ENCODE measurements at regions not wholly inside any gene's neighbourhood (a gene's known extent, or its start where the extent isn't known, plus 50 kb on each side); places are given as distances from the start of the nearest gene placed in this dataset.

GRCh38 chr22:47345025-47345424 lies 582.6 kb downstream of the TBC1D22A start (continued):
- no peak for TF ChIP-seq ZSCAN5A (CRISPR knock-in tag; IDR thresholded peaks at IDR 0.05; ENCODE audit: borderline replicate concordance)

GRCh38 chr22:47344414-47344813 lies 582.0 kb downstream of the TBC1D22A start:
- CTCF ChIA-PET (ENCODE audit: low intra/inter-chr PET ratio, low total read pairs), result no interaction called here
- FAIRE-seq (no peak), DNase-seq (ENCODE audit: low spot score) (no peak), ATAC-seq (no peak)
- H3K4me3 ChIP-seq (replicated peaks in 1 of 3; ENCODE audit: insufficient read depth in 1 of 3, low read depth in 2 of 3, low read length in 3 of 3), result no peak overlapping the region
- no peaks in the 10 kb centered on the region for H4K20me1 ChIP-seq (ENCODE audit: insufficient read depth, low read length)
- H3K4me2 ChIP-seq (ENCODE audit: low read depth, low read length), result no peak overlapping the region
- WGBS (ENCODE audit: low lambda C conversion rate), result 13% methylated on average over 4 of the region's 6 CpGs
- in situ Hi-C loops (cut with HindIII; ENCODE audit: extremely low pct_ligation_motif_present, low pct_unique_long_range_greater_than_20kb) (no loop called here), intact Hi-C loops (cut with micrococcal nuclease; ENCODE audit: unreplicated experiment) (no loop called here)
- POLR2A ChIA-PET, result no interaction called here
- H3K36me3 ChIP-seq (replicated peaks in 1 of 2; ENCODE audit: control insufficient read depth in 1 of 2, insufficient read depth in 2 of 2, low read length in 2 of 2), result no peaks in the 10 kb centered on the region
- H3K79me2 ChIP-seq (ENCODE audit: insufficient read depth, low read length), result no peaks in the 10 kb centered on the region
- no peaks in the 10 kb centered on the region for H3K4me1 ChIP-seq (ENCODE audit: insufficient read depth, low read length)
- H2AFZ ChIP-seq (ENCODE audit: low read length), result no peak overlapping the region
- H3K27me3 ChIP-seq (ENCODE audit: control insufficient read depth in 1 of 2, insufficient read depth in 2 of 2, low read length in 2 of 2), result peaks cover 1 to 17% of the 10 kb centered on the region in 2 experiments; a peak in 4 of 5 replicates
- no TSS peak for BruUV-seq (replicated peaks)
- H3K9ac ChIP-seq (ENCODE audit: insufficient read depth, low read depth, low read length), result no peak overlapping the region
- no peak overlapping the region for H3K27ac ChIP-seq (ENCODE audit: extremely low read length, insufficient read depth, low read length)
- H3K9me3 ChIP-seq (ENCODE audit: low read length), result no peaks in the 10 kb centered on the region
- no peak for TF ChIP-seq NR0B2 (CRISPR knock-in tag; IDR thresholded peaks at IDR 0.05)
- no peak for TF ChIP-seq ZSCAN21 (CRISPR knock-in tag; IDR thresholded peaks at IDR 0.05; ENCODE audit: borderline replicate concordance)
- TF ChIP-seq ELK4 (CRISPR knock-in tag; IDR thresholded peaks at IDR 0.05; ENCODE audit: borderline replicate concordance), result no peak
- no peak for TF ChIP-seq KDM6A (CRISPR knock-in tag; IDR thresholded peaks at IDR 0.05; ENCODE audit: low read depth)
- TF ChIP-seq ZNF362 (CRISPR knock-in tag; IDR thresholded peaks at IDR 0.05; ENCODE audit: borderline replicate concordance), result no peak
- TF ChIP-seq ZNF530 (CRISPR knock-in tag; IDR thresholded peaks at IDR 0.05; ENCODE audit: low read depth), result no peak
- no peak for TF ChIP-seq SATB2 (CRISPR knock-in tag; IDR thresholded peaks at IDR 0.05)
- TF ChIP-seq ZNF331 (CRISPR knock-in tag; IDR thresholded peaks at IDR 0.05), result no peak
- TF ChIP-seq SMAD3 (CRISPR knock-in tag; IDR thresholded peaks at IDR 0.05), result no peak
- TF ChIP-seq ZNF550 (CRISPR knock-in tag; IDR thresholded peaks at IDR 0.05; ENCODE audit: borderline replicate concordance), result no peak
- no peak for TF ChIP-seq MBNL3 (CRISPR knock-in tag; conservative IDR thresholded peaks at IDR 0.05)
- TF ChIP-seq ZNF710 (CRISPR knock-in tag; IDR thresholded peaks at IDR 0.05; ENCODE audit: borderline replicate concordance), result no peak
- no peak for TF ChIP-seq ZNF326 (CRISPR knock-in tag; IDR thresholded peaks at IDR 0.05; ENCODE audit: borderline replicate concordance)
- no peak for TF ChIP-seq ZBTB7A (CRISPR knock-in tag; IDR thresholded peaks at IDR 0.05)
- no peak for TF ChIP-seq ZNF607 (CRISPR knock-in tag; IDR thresholded peaks at IDR 0.05; ENCODE audit: borderline replicate concordance)
- TF ChIP-seq IRF1 (CRISPR knock-in tag; IDR thresholded peaks at IDR 0.05; ENCODE audit: low read depth), result no peak

Measured in HepG2 (cell line).